ENCODE measurements at regions not wholly inside any gene's neighbourhood (a gene's known extent, or its start where the extent isn't known, plus 50 kb on each side); places are given as distances from the start of the nearest gene placed in this dataset.

DNA sequence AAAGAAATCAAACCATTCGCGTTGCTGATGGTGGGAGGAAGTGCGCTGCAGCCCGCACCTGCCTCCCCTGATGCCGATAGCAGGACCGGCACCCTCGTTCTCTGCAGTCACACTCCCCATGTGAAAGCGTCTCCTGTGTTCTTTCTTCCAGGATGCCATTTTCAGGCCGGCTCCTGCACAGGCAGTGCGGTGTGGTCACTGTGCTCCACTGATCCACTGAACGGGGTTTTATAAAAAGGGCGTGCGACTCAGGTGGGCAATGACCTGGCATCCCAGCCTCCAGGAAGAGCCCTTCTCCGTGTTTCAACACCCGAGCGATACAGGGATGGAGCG, 88.3 kb upstream of the SNTG2 start:
- no peak for DNase-seq (ENCODE audit: low read depth in 4 of 6, low spot score in 6 of 6)
- no peak overlapping the region for H3K4me3 ChIP-seq (ENCODE audit: low read depth, low read length)
- H3K27ac ChIP-seq (ENCODE audit: low read depth, low read length): no peak overlapping the region
- no peaks in the 10 kb centered on the region for H3K36me3 ChIP-seq (ENCODE audit: control insufficient read depth, insufficient read depth, low read length)
- H3K27me3 ChIP-seq (ENCODE audit: control insufficient read depth, insufficient read depth, low read length): no peaks in the 10 kb centered on the region
- no peaks in the 10 kb centered on the region for H3K9me3 ChIP-seq (ENCODE audit: control insufficient read depth, insufficient read depth, low read length)
- peaks cover 24% of the 10 kb centered on the region for H3K4me1 ChIP-seq (ENCODE audit: control insufficient read depth, insufficient read depth, low read length)
- WGBS (ENCODE audit: insufficient coverage): 77% methylated on average over 16 of the region's 17 CpGs

DNA sequence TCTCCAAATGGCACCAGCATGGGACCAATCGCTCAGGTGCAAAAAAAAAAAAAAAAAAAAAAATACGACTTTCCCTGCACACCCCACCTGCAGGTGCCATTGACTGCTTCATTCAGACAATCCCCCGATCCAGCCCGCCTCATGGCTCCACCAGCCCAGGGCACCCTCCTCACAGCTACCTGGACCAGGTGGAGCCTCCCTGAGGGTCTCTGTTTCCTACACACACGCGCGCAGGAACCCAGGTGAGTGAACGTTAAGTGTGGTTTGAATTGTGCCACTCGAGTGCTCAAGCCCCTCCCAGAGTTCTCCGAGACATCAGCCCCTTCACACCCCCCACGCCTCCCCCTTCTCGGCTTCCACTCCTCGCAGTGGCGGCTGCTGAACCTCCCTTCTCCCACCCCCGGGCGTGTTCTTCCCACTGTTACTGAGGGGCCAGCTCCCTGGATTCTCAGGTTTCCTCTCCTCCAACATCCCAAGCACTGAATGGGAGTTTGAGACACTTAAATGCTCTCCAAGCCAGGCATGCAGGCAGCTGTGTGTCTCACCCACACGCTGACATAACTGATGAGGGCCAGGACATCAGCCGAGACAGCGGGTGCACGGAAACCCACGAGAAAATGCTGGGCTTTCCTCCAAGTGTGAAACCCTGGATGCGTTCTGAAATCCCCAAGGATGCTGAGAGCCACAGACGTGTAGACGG, 88.8 kb upstream of the SNTG2 start:
- Histone ChIP-seq H3K27ac (ENCODE audit: low read depth, low read length) (no peak overlapping the region), H3K4me3 (ENCODE audit: low read depth, low read length) (no peak overlapping the region), H3K4me1 (ENCODE audit: control insufficient read depth, insufficient read depth, low read length) (peaks cover 19% of the 10 kb centered on the region), H3K36me3 (ENCODE audit: control insufficient read depth, insufficient read depth, low read length) (no peaks in the 10 kb centered on the region), H3K9me3 (ENCODE audit: control insufficient read depth, insufficient read depth, low read length) (no peaks in the 10 kb centered on the region), H3K27me3 (ENCODE audit: control insufficient read depth, insufficient read depth, low read length) (no peaks in the 10 kb centered on the region)
- 56% methylated on average over 23 of the region's 24 CpGs for WGBS (ENCODE audit: insufficient coverage)
- DNase-seq (ENCODE audit: low read depth in 4 of 6, low spot score in 6 of 6): peak in 2 of 6 donors; percentile 11 to 54

GRCh38 chr2:860259-860855, 90.3 kb upstream of the SNTG2 start:
- H3K36me3 ChIP-seq (ENCODE audit: control insufficient read depth, insufficient read depth, low read length): no peaks in the 10 kb centered on the region
- no peak overlapping the region for H3K27ac ChIP-seq (ENCODE audit: low read depth, low read length)
- 75% methylated on average over 13 of the region's 14 CpGs for WGBS (ENCODE audit: insufficient coverage)
- H3K4me1 ChIP-seq (ENCODE audit: control insufficient read depth, insufficient read depth, low read length): peaks cover 13% of the 10 kb centered on the region
- DNase-seq (ENCODE audit: low read depth in 4 of 6, low spot score in 6 of 6): no peak
- no peak overlapping the region for H3K4me3 ChIP-seq (ENCODE audit: low read depth, low read length)
- H3K9me3 ChIP-seq (ENCODE audit: control insufficient read depth, insufficient read depth, low read length): no peaks in the 10 kb centered on the region
- no peaks in the 10 kb centered on the region for H3K27me3 ChIP-seq (ENCODE audit: control insufficient read depth, insufficient read depth, low read length)

- Histone ChIP-seq H3K27me3 (ENCODE audit: control insufficient read depth, insufficient read depth, low read length) (no peaks in the 10 kb centered on the region), H3K9me3 (ENCODE audit: control insufficient read depth, insufficient read depth, low read length) (no peaks in the 10 kb centered on the region), H3K4me1 (ENCODE audit: control insufficient read depth, insufficient read depth, low read length) (peaks cover 13% of the 10 kb centered on the region), H3K27ac (ENCODE audit: low read depth, low read length) (no peak overlapping the region), H3K4me3 (ENCODE audit: low read depth, low read length) (no peak overlapping the region), H3K36me3 (ENCODE audit: control insufficient read depth, insufficient read depth, low read length) (no peaks in the 10 kb centered on the region)
- DNase-seq (ENCODE audit: low read depth in 4 of 6, low spot score in 6 of 6): no peak
- WGBS (ENCODE audit: insufficient coverage): 73% methylated on average over 6 of the region's 7 CpGs
These were observed 92.0 kb upstream of the SNTG2 start for GRCh38 chr2:858646-859045.

DNA sequence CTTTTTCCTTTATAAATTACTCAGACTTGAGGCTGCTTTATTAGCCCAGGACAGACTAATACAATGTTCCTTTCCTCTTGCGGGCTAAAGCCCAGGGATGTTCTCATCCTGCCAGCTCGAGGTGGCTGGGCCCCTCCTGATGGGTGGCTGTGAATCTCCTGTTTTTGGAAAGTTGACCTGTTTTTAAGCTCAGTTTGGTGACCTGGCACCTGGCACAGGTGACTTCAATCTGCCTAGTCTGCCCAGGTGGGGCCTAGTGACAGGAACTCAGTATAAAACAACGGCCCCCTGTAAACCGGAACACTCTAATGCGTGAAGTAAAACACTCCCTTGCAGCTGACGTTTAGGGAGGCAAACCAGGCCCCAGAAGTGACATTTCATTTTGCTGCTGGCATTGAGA, 92.7 kb upstream of the SNTG2 start:
- no peak for DNase-seq (ENCODE audit: low read depth in 4 of 6, low spot score in 6 of 6)
- no peak overlapping the region for H3K27ac ChIP-seq (ENCODE audit: low read depth, low read length)
- H3K36me3 ChIP-seq (ENCODE audit: control insufficient read depth, insufficient read depth, low read length): no peaks in the 10 kb centered on the region

GRCh38 chr2:857081-857480, 93.6 kb upstream of the SNTG2 start:
- Histone ChIP-seq H3K9me3 (ENCODE audit: control insufficient read depth, insufficient read depth, low read length) (no peaks in the 10 kb centered on the region), H3K36me3 (ENCODE audit: control insufficient read depth, insufficient read depth, low read length) (no peaks in the 10 kb centered on the region), H3K4me1 (ENCODE audit: control insufficient read depth, insufficient read depth, low read length) (peaks cover 11% of the 10 kb centered on the region), H3K27ac (ENCODE audit: low read depth, low read length) (no peak overlapping the region), H3K4me3 (ENCODE audit: low read depth, low read length) (no peak overlapping the region), H3K27me3 (ENCODE audit: control insufficient read depth, insufficient read depth, low read length) (no peaks in the 10 kb centered on the region)
- no peak for DNase-seq (ENCODE audit: low read depth in 4 of 6, low spot score in 6 of 6)
- WGBS (ENCODE audit: insufficient coverage): 90% methylated on average over 7 of the region's 8 CpGs

More for the DNA sequence above, 92.7 kb upstream of the SNTG2 start:
- no peak overlapping the region for H3K4me3 ChIP-seq (ENCODE audit: low read depth, low read length)
- no peaks in the 10 kb centered on the region for H3K27me3 ChIP-seq (ENCODE audit: control insufficient read depth, insufficient read depth, low read length)
- WGBS (ENCODE audit: insufficient coverage): 44% methylated on average over 6 of the region's 6 CpGs
- H3K4me1 ChIP-seq (ENCODE audit: control insufficient read depth, insufficient read depth, low read length): peaks cover 13% of the 10 kb centered on the region
- no peaks in the 10 kb centered on the region for H3K9me3 ChIP-seq (ENCODE audit: control insufficient read depth, insufficient read depth, low read length)

- Histone ChIP-seq H3K4me3 (ENCODE audit: low read depth, low read length) (no peak overlapping the region), H3K36me3 (ENCODE audit: control insufficient read depth, insufficient read depth, low read length) (no peaks in the 10 kb centered on the region), H3K4me1 (ENCODE audit: control insufficient read depth, insufficient read depth, low read length) (peaks cover 5% of the 10 kb centered on the region), H3K9me3 (ENCODE audit: control insufficient read depth, insufficient read depth, low read length) (no peaks in the 10 kb centered on the region), H3K27ac (ENCODE audit: low read depth, low read length) (no peak overlapping the region), H3K27me3 (ENCODE audit: control insufficient read depth, insufficient read depth, low read length) (no peaks in the 10 kb centered on the region)
- no peak for DNase-seq (ENCODE audit: low read depth in 4 of 6, low spot score in 6 of 6)
- WGBS (ENCODE audit: insufficient coverage): 60% methylated on average over 5 of the region's 5 CpGs
These were observed 94.2 kb upstream of the SNTG2 start for GRCh38 chr2:856456-856855.

GRCh38 chr2:856041-856440, 94.6 kb upstream of the SNTG2 start:
- no peaks in the 10 kb centered on the region for H3K27me3 ChIP-seq (ENCODE audit: control insufficient read depth, insufficient read depth, low read length)
- WGBS (ENCODE audit: insufficient coverage): no CpG with 5 or more reads among the region's 2 CpGs
- DNase-seq (ENCODE audit: low read depth in 4 of 6, low spot score in 6 of 6): no peak
- H3K4me3 ChIP-seq (ENCODE audit: low read depth, low read length): no peak overlapping the region
- no peaks in the 10 kb centered on the region for H3K36me3 ChIP-seq (ENCODE audit: control insufficient read depth, insufficient read depth, low read length)
- H3K4me1 ChIP-seq (ENCODE audit: control insufficient read depth, insufficient read depth, low read length): peaks cover 4% of the 10 kb centered on the region
- no peaks in the 10 kb centered on the region for H3K9me3 ChIP-seq (ENCODE audit: control insufficient read depth, insufficient read depth, low read length)
- H3K27ac ChIP-seq (ENCODE audit: low read depth, low read length): no peak overlapping the region

DNA sequence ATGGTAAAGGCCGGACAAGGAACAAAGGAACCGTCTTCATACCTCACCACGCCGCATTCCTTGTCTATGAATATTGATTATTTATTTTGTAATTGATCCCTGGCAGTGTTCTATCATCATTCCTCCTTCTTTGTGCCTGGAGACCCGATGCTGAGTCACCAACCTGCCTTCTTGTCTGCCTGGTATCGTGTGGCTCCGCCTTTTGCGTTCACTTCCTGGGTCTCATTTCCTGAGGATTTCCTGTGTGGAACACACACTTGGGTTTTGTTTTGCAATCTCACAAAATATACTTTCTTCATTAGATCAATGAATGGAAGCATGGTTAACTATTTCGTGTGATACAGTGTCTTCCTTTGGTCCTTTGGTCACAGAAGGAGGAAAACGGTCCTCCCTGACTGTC, 95.5 kb upstream of the SNTG2 start:
- Histone ChIP-seq H3K27ac (ENCODE audit: low read depth, low read length) (no peak overlapping the region), H3K36me3 (ENCODE audit: control insufficient read depth, insufficient read depth, low read length) (no peaks in the 10 kb centered on the region), H3K4me1 (ENCODE audit: control insufficient read depth, insufficient read depth, low read length) (peaks cover 4% of the 10 kb centered on the region), H3K9me3 (ENCODE audit: control insufficient read depth, insufficient read depth, low read length) (no peaks in the 10 kb centered on the region), H3K27me3 (ENCODE audit: control insufficient read depth, insufficient read depth, low read length) (no peaks in the 10 kb centered on the region), H3K4me3 (ENCODE audit: low read depth, low read length) (no peak overlapping the region)
- no peak for DNase-seq (ENCODE audit: low read depth in 4 of 6, low spot score in 6 of 6)
- 100% methylated on average over 5 of the region's 10 CpGs for WGBS (ENCODE audit: insufficient coverage)

DNA sequence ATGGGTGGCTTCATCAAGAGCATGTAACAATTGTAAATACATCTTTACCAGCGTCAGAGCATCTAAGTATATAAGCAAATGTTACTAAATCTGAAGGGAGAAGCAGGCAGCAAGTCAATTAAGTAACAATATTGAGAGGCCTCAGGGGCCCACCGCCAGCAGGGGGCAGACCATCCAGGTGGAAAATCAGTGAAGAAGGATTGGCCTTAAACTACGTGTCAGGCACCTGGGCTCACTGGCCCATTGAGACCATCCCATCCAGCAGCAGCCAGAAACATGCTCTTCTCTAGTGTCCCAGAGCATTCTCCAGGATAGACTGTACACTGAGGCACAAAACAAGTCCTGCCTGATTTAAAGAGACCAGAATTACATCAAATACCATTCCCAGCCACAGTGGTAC, 96.2 kb upstream of the SNTG2 start:
- WGBS (ENCODE audit: insufficient coverage): 15% methylated on average over 2 of the region's 3 CpGs
- Histone ChIP-seq H3K36me3 (ENCODE audit: control insufficient read depth, insufficient read depth, low read length) (no peaks in the 10 kb centered on the region), H3K4me3 (ENCODE audit: low read depth, low read length) (no peak overlapping the region), H3K9me3 (ENCODE audit: control insufficient read depth, insufficient read depth, low read length) (no peaks in the 10 kb centered on the region), H3K27me3 (ENCODE audit: control insufficient read depth, insufficient read depth, low read length) (no peaks in the 10 kb centered on the region), H3K27ac (ENCODE audit: low read depth, low read length) (no peak overlapping the region), H3K4me1 (ENCODE audit: control insufficient read depth, insufficient read depth, low read length) (peaks cover 4% of the 10 kb centered on the region)
- no peak for DNase-seq (ENCODE audit: low read depth in 4 of 6, low spot score in 6 of 6)

Measured in spinal cord (tissue), 9 donors.